CD4-positive, alpha-beta T cell (primary cell): ENCODE measurements at regions not wholly inside any gene's neighbourhood (a gene's known extent, or its start where the extent isn't known, plus 50 kb on each side); places are given as distances from the start of the nearest gene placed in this dataset.

ENCODE experiments used
- ATAC-seq: fragments of 200-7000 bp; cut with Tn5 transposase; one replicate; pipeline ENCODE4 v1.10.0; 2022; ENCODE audit warnings: mild to moderate bottlenecking; ENCODE audit not compliant: poor library complexity
- CTCF ChIA-PET: fragments of 350-600 bp; sonication (Branson Sonifier 250); formaldehyde crosslinking; loops from one replicate; lab custom pipeline; 2021; ENCODE audit warnings: antibody characterized with exemption, inconsistent platforms; lab: Charles Lee
- POLR2A ChIA-PET: fragments of 350-600 bp; sonication (Branson Sonifier 250); formaldehyde crosslinking; loops from one replicate; lab custom pipeline; 2021; ENCODE audit warnings: antibody characterized with exemption, inconsistent platforms; lab: Charles Lee
- DNase-seq, 14 experiments: peaks; one replicate each; pipeline ENCODE4 v3.0.0-alpha.2; 2013 to 2020; ENCODE audit warnings: mixed read lengths in 2 of 14
- H3K27ac ChIP-seq, 2 donors: one replicate each; pipeline versions ENCODE4 v1.5.1 to v1.7.0; 2013; ENCODE audit warnings: low read length in 2 of 2, low read depth in 1 of 2, mild to moderate bottlenecking in 1 of 2
- H3K27me3 ChIP-seq, 2 experiments: 1 replicate in 1 of 2; 2 replicates in 1 of 2; pipeline versions ENCODE4 v1.6.1 to v1.7.0; 2013; ENCODE audit warnings: low read length in 2 of 2, control low read depth in 1 of 2, mild to moderate bottlenecking in 1 of 2, moderate library complexity in 1 of 2; ENCODE audit not compliant: insufficient read depth in 2 of 2, control insufficient read depth in 1 of 2
- H3K36me3 ChIP-seq: one replicate; pipeline ENCODE4 v1.6.1; 2013; ENCODE audit warnings: low read length, control low read depth; ENCODE audit not compliant: insufficient read depth
- H3K4me1 ChIP-seq: one replicate; pipeline ENCODE4 v1.6.1; 2013; ENCODE audit warnings: low read length, control low read depth; ENCODE audit not compliant: insufficient read depth
- H3K4me3 ChIP-seq: one replicate; pipeline ENCODE4 v1.5.1; 2013; ENCODE audit warnings: mild to moderate bottlenecking, low read length, moderate library complexity
- H3K9me3 ChIP-seq, 2 experiments: 1 replicate in 1 of 2; 2 replicates in 1 of 2; pipeline versions ENCODE4 v1.6.1 to v1.7.0; 2013; ENCODE audit warnings: low read length in 2 of 2, mild to moderate bottlenecking in 2 of 2, control low read depth in 1 of 2, moderate library complexity in 1 of 2; ENCODE audit not compliant: control insufficient read depth in 1 of 2, insufficient read depth in 1 of 2
- H3K27ac Mint-ChIP-seq: one replicate; pipeline ENCODE4 v1.8.0; 2020; ENCODE audit warnings: mixed read lengths
- H3K27me3 Mint-ChIP-seq: one replicate; pipeline ENCODE4 v1.8.0; 2021; ENCODE audit warnings: mixed read lengths
- H3K36me3 Mint-ChIP-seq: one replicate; pipeline ENCODE4 v1.8.0; 2021; ENCODE audit warnings: low read depth, mixed read lengths
- H3K4me1 Mint-ChIP-seq: one replicate; pipeline ENCODE4 v1.8.0; 2021; ENCODE audit warnings: low read depth, mixed read lengths
- H3K4me3 Mint-ChIP-seq: one replicate; pipeline ENCODE4 v1.8.0; 2020; ENCODE audit warnings: mild to moderate bottlenecking, mixed read lengths
- H3K9me3 Mint-ChIP-seq: one replicate; pipeline ENCODE4 v1.8.0; 2020; ENCODE audit warnings: mixed read lengths
- CTCF ChIP-seq: fragments of 200-600 bp; IDR thresholded peaks from one replicate; pipeline ENCODE4 v1.8.0; 2022; ENCODE audit warnings: antibody characterized with exemption, mild to moderate bottlenecking
- intact Hi-C, 2 experiments: fragments of 100-400 bp; cut with DNase I in 1 of 2; cut with micrococcal nuclease in 1 of 2; formaldehyde crosslinking; loops; one replicate each; pipeline versions ENCODE4 v1.15.1 to v1.9.0; 2023 to 2025; cut with DNase I, micrococcal nuclease

GRCh38 chr6:155740781-155741399 lies 285.3 kb upstream of the NOX3 start:
- no peak for ATAC-seq

GRCh38 chr6:155738602-155739105 lies 283.0 kb upstream of the NOX3 start:
- intact Hi-C loops: no loop called here
- Histone ChIP-seq H3K4me1 (no peaks in the 10 kb centered on the region), H3K4me3 (no peak overlapping the region), H3K9me3 (peaks cover 0 to 8% of the 10 kb centered on the region in 2 experiments), H3K27ac (no peak overlapping the region), H3K36me3 (no peaks in the 10 kb centered on the region), H3K27me3 (no peaks in the 10 kb centered on the region)
- Mint-ChIP-seq H3K27me3 (peaks cover 7% of the 10 kb centered on the region), H3K9me3 (no peaks in the 10 kb centered on the region), H3K27ac (no peak overlapping the region), H3K4me1 (no peaks in the 10 kb centered on the region), H3K36me3 (no peaks in the 10 kb centered on the region), H3K4me3 (no peak overlapping the region)
- ATAC-seq (no peak), DNase-seq (no peak)
- ChIA-PET POLR2A (no interaction called here), CTCF (no interaction called here)
- no peak for TF ChIP-seq CTCF

More at GRCh38 chr6:155740781-155741399, 285.3 kb upstream of the NOX3 start:
- Mint-ChIP-seq H3K4me1 (no peaks in the 10 kb centered on the region), H3K36me3 (no peaks in the 10 kb centered on the region), H3K27me3 (peaks cover 4% of the 10 kb centered on the region), H3K27ac (no peak overlapping the region), H3K9me3 (no peaks in the 10 kb centered on the region), H3K4me3 (no peak overlapping the region)
- ChIA-PET POLR2A (no interaction called here), CTCF (no interaction called here)
- DNase-seq: no peak
- H3K4me1 ChIP-seq: no peaks in the 10 kb centered on the region
- TF ChIP-seq CTCF: no peak
- no peaks in the 10 kb centered on the region for H3K36me3 ChIP-seq
- H3K27ac ChIP-seq: no peak overlapping the region
- no peak overlapping the region for H3K4me3 ChIP-seq
- peaks cover 0 to 3% of the 10 kb centered on the region in 2 experiments for H3K27me3 ChIP-seq
- peaks cover 0 to 8% of the 10 kb centered on the region in 2 experiments for H3K9me3 ChIP-seq
- intact Hi-C loops: no loop called here

- no peak overlapping the region for H3K4me3 ChIP-seq
- no peaks in the 10 kb centered on the region for H3K27me3 ChIP-seq
- no peaks in the 10 kb centered on the region for H3K9me3 ChIP-seq
- Mint-ChIP-seq H3K36me3 (no peaks in the 10 kb centered on the region), H3K4me1 (no peaks in the 10 kb centered on the region), H3K27me3 (peaks cover 17% of the 10 kb centered on the region), H3K4me3 (no peak overlapping the region), H3K9me3 (peaks cover 3% of the 10 kb centered on the region), H3K27ac (no peak overlapping the region)
- no peak overlapping the region for H3K27ac ChIP-seq
- H3K4me1 ChIP-seq: no peaks in the 10 kb centered on the region
- intact Hi-C loops: no loop called here
- ChIA-PET CTCF (no interaction called here), POLR2A (no interaction called here)
- DNase-seq (no peak), ATAC-seq (no peak)
- no peak for TF ChIP-seq CTCF
- no peaks in the 10 kb centered on the region for H3K36me3 ChIP-seq
These were observed 261.7 kb upstream of the NOX3 start for GRCh38 chr6:155717374-155717773.
